ENCODE measurements at regions not wholly inside any gene's neighbourhood (a gene's known extent, or its start where the extent isn't known, plus 50 kb on each side); places are given as distances from the start of the nearest gene placed in this dataset.

DNA sequence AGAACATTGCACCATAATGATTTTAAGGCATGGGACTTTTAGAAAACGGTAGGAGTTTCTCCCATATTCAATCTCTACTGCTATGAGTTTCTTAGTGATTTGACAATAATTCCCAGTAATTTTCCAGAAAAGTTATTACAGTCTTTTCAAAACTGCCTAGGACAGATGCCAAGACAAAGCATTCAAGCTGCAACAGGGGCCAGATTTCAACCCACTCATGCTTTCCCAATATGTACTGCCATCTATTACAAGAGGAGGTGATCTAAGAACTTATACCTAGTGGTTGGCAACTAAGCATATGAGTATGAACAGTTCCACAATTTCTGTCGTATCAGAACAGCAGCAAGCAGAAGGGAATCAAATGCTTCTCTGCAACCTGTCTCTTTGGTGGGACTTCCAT, 95.1 kb upstream of the TMED7 start:
- TF ChIP-seq HSF4 (CRISPR knock-in tag; IDR thresholded peaks at IDR 0.05; ENCODE audit: borderline replicate concordance) (no peak), KLF16 (IDR thresholded peaks at IDR 0.05) (no peak), ZNF24 (IDR thresholded peaks at IDR 0.05) (no peak), NONO (IDR thresholded peaks at IDR 0.05; ENCODE audit: low read depth in 2 of 2, low read length in 1 of 2) (no peak), IFI16 (CRISPR knock-in tag; IDR thresholded peaks at IDR 0.05) (no peak), ETV5 (CRISPR knock-in tag; IDR thresholded peaks at IDR 0.05; ENCODE audit: low read depth) (no peak), GABPA (tag; conservative IDR thresholded peaks at IDR 0.05; ENCODE audit: low read depth) (no peak), CBX3 (IDR thresholded peaks at IDR 0.05; ENCODE audit: borderline replicate concordance in 1 of 2, low read length in 2 of 2) (no peak), ELK1 (CRISPR knock-in tag; IDR thresholded peaks at IDR 0.05) (no peak), ZFP91 (CRISPR knock-in tag; IDR thresholded peaks at IDR 0.05) (no peak)
